Activated effector memory CD4-positive, alpha-beta T cell treated with anti-CD3 and anti-CD28 coated beads, Interleukin-2, amount 50 U/mL, for 16 hours (primary cell): ENCODE measurements at regions not wholly inside any gene's neighbourhood (a gene's known extent, or its start where the extent isn't known, plus 50 kb on each side); places are given as distances from the start of the nearest gene placed in this dataset.
"Not testable (repeated sequence)": the region's sequence is repeated elsewhere in the genome, so short reads cannot be mapped to it uniquely, and the experiment has no call there.

Source experiments
- DNase-seq: peaks from one replicate; pipeline ENCODE4 v3.0.0-alpha.2; 2020

- DNase-seq: no peak
These were observed 69.8 kb upstream of the SLC4A7 start for GRCh38 chr3:27553886-27554540.

GRCh38 chr3:27552708-27553107 lies 68.5 kb upstream of the SLC4A7 start:
- DNase-seq: not testable (repeated sequence)

DNA sequence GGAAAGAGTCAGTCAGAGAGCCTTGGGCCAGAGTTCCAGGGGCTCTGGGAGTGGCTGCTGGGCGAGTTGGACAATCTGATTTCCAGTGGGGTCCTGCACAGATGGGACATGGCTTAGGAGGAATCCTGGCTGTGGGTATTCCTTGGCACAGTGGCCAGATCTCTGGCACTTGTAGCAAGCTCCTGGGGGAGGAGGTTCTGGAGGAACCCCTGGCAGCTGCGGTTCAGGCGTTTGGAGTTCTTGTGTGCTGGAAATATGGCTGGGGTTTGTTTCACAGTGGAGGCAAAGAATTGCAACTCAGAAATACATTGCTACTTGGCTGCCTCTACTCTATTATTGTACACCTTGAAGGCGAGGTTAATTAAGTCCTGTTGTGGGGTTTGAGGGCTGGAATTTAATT lies 67.2 kb upstream of the SLC4A7 start:
- DNase-seq: not testable (repeated sequence)

DNA sequence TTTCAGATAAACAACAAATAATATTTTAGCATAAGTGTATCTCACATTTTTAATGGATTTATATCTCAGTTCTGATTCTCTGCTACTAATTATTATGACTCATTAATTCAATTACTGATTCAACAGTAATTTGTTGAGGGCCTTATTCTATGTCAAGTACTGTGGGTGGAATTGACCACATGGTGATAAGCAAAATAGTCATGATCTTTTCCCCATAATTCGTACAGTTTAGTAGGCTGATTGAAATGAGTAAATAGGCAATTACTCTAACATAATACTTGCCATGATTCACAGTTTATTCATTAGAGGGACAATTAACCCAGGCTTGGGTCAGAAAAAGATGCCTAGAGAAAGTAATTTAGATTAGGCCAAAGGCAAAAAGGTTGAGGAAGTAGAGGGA lies 60.9 kb upstream of the SLC4A7 start:
- no peak for DNase-seq

- no peak for DNase-seq
These were observed 60.2 kb upstream of the SLC4A7 start for GRCh38 chr3:27544372-27544865.

- DNase-seq: no peak
These were observed 58.3 kb upstream of the SLC4A7 start for GRCh38 chr3:27542476-27542875.

DNA sequence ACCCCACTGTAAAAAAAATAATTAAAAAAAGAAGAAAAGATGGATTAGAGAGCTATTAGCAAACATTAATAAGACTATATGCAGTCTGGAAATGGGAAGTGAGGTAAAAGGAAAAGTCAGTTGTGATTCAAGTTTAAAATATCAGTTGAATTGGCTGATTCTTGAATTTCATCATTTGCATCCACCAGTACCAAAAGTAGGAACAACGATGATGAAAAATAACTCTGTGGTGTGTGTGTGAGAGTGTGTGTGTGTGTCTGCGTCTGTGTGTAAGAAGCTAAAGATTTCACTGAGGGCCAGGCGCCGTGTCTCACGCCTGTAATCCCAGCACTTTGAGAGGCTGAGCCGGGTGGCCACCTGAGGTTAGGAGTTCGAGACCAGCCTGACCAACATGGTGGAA lies 56.0 kb upstream of the SLC4A7 start:
- no peak for DNase-seq

DNA sequence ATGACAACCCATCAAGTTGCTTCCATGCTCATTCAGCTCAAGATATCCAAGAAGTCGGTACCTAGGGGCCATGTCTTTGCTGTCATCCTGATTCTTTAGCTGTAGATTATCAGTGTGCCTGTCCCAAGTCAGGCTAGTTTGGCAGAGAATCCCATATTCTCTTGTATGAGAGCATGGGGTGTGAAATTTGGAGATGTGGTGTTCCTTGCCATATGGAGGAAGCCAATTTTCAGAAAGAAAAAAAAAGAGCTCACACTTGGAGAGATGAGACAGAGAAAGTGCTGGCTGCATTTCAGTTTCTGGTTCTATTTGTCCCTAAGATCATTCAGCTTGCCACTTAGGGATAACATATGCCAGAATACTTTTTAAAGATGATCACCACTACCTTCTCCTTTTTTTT lies 52.3 kb upstream of the SLC4A7 start:
- no peak for DNase-seq

GRCh38 chr3:27535809-27536392 lies 51.7 kb upstream of the SLC4A7 start:
- DNase-seq: no peak

GRCh38 chr3:27533718-27534573 lies 49.8 kb upstream of the SLC4A7 start:
- DNase-seq: peak; percentile 75
